HG03565 (cell line): ENCODE measurements at regions not wholly inside any gene's neighbourhood (a gene's known extent, or its start where the extent isn't known, plus 50 kb on each side); places are given as distances from the start of the nearest gene placed in this dataset.
A peak's percentile ranks its signal among the peaks of the same experiment; 100 is the strongest.

Experiments
- ATAC-seq: cut with Tn5 transposase; IDR thresholded peaks from one replicate; pipeline ENCODE4 v1.9.1; 2021; ENCODE audit warnings: mild to moderate bottlenecking, moderate library complexity; ENCODE audit not compliant: unreplicated experiment

DNA sequence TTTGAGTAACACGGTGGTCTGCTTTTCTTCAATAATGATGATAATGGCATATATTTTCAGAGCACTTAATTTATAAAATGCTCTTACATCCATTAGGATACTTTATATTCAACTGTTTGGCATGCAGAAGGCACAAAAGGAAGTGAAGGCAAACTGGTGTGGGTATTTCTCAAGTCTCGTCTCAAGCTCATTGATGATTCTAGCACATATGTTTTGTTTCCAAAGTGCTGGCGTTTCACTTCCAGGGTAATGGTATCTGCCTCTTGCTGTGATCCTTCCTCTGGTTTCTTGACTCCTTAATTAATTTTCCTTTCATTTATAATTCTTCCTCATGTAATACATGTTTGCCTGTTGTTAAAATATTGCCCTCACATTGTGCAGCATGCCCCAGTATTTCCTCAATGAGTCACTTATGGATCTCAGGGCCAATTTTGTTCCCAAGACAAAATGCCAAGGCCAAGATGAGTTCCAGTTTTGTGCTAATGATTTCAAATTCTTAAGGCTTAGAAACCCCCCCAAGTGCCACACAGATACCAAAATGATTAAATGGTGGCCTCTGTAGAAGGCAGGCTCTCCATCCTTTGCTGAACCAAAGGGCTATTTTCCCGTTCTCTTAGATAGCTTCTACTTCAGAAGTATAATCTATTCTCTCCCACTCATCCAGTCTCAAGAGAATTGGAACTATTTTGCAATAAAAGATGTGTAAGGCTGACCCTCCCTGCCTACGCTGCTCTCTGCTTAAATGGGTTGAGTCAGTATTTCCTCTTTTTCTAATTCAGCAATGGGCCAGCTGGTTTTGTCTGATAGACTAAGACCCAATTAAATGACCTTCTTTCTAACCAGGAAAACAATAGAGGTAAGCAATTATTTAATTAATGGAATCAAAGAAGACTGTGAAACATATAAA lies 171.2 kb downstream of the ZNF365 start:
- ATAC-seq, result no peak

DNA sequence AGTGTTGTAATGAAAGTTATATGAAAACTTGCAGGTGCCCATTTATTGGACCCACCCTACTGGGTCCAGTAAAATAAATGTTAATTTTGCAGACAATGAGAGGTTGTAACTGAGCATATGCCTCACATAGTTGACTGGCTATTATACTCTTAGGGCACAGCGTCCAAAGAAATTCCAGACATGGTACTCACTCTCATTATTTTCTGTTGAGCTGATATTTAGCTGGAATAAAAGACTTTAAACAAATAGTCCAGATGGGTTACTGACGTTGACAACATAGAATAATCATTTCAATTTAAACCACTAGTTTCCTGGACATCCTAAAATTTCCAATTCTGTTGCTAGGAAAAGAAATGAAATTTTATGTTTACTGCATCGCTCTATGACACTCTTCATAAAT lies 174.5 kb downstream of the ZNF365 start:
- ATAC-seq, result no peak

DNA sequence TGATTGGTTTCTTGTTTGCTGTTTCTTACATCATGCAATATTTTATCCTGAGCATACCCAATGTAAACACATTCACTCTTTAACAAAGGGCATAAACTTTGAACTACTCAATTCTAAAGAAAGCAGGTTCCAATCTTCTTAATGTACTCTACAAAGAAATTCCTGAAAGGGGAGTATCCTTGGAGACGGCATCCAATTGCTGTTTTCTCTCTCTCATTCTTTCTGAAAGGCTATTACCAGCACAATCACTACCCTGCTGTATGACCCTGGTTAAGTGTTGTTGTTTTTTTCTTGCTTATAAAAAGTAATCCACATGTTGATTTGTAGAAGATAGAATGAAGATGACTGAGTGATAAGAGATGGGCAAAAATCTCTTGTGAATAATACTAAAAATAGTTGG lies 176.0 kb downstream of the ZNF365 start:
- ATAC-seq, result no peak

DNA sequence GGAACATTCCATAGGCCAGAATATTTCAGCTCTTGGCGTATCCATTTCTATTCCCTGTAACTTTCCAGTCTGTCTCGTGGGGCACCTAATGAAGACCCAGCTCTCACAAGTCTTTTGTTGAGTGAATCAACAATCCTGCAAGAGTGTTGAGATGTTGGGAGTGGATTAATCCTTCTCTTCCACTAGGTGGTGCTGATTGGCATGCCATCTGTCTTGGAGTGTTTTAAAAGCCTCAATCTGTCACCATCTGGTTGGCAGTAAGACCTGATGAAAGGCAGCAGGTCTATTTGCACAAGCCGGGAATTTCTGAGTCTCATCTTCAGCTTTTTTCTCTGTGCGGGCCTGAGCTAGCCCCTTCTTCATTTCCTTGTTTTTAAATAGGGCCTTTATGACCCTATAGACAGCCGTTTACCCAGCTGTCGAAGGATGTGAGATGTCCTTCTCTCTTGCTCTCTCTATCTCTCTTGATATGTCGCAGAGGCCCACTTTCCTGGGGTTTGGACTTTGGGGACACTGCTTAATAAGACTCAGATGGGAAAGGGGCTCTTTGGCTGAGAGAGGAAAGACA lies 180.5 kb downstream of the ZNF365 start:
- ATAC-seq, result peak; percentile 74

DNA sequence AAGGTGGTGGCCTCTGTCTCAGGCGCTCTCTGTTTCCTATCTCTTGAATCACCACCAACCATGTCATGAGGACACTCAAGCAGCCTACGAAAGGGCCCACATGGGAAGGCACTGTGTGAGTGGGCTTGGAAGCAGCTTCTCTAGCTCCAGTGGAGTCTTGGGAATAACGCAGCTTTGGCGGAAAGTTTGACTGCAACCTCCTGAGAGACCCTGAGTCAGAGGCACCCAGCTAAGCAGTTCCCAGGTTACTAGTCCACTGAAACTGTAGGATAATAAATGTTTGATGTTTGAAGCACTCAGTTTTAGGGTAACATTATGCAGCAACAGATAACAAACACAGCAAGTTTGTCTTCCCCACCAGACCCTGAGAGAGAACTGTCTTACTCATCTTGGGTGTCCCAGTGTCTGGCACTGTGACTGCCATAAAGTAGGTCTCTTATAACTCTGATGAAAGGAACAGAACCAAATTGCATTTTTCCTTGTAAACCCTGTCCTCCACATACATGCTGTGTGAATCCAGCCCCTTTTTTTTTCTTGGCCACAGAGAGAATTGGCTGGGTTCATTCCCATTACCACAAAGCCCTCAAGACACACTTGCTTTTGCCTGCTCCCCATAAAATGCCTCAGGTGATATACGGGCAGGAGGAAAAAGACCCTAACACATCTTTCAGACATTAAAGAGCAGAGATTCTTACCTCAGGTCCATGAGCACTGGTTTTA lies 185.5 kb downstream of the ZNF365 start:
- ATAC-seq, result no peak

DNA sequence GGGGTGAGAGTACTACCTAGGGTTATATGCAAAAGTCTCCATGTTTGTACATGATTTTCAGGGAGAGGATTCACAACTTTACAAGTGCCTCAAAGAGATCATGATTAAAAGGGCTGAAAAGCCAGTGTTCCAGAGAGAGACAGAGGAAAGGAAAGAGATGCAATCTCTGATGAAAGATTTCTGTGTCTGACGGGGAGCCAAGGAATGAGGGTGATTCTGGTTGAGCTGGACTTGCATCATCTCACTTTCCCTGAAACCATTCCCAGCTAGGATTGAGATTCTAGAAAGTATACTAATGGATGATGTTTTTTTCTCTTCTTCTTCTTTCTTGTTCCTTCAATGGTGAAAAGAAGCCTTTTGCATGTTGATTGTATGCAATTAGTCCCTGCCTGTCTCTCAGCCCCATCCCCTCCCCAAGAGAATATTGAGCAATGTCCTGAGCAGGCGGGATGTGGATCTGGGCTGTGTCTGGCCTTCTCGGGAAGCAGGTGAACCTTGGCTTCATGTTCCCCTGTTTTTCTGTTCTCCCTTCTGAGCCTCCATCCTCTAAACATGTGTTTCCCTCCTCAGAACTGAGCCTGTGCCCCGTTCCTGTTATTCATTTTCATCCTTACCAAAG lies 186.1 kb downstream of the ZNF365 start:
- ATAC-seq, result no peak

DNA sequence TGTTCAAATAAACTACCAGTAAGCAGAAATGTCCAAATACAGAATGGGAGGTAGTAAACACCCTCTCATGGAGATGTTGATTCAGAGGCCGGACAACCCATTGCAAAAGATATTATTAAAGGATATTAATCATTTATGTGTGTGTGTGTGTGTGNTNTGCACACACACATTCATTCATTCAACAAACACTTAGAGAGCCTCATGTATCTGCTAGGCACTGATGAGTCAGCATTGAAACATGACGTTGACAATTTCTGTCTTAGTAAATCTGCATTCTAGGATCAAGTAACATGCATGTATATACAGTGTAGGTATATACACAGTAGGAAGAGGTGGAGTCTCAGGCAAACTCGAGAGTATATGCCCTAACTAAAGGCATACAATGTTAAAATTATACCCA lies 187.0 kb downstream of the ZNF365 start:
- ATAC-seq, result no peak

DNA sequence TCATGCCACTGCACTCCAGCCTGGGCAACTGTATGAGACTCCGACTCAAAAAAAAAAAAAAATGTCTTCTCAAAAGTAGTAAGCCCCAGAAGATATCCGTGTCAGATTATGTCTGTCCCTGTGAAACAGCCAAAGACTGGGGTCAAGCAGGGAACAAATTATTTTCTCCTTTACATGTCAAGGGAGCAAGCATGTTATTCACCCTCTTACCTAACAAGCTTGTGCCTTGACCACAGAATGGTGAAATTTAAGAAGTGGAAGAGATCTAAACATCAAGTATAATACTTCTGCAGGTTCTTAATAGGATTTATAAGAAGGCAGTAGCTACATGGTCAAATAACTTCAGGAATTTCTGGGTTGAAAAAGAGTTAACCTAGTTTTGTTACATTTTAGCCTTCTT lies 187.9 kb downstream of the ZNF365 start:
- ATAC-seq, result no peak

DNA sequence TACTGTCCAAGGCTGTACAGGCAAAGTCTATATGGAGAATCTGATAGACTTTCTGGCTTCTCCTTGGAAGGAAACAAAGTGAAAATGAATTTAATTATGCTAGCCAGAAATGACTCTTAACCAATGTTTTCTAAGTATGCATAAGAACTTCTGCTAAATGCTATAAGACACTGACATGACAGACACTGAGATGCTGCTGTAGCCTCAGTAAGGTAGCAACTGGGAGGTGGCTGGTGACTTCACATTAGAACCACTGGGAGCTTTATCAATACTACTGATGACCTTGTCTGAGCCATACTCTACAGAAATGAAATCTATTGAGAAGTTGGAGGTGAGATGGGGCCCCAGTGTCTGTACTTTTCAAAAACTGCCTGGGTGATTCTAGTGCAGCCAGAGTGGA lies 188.6 kb downstream of the ZNF365 start:
- ATAC-seq, result no peak

DNA sequence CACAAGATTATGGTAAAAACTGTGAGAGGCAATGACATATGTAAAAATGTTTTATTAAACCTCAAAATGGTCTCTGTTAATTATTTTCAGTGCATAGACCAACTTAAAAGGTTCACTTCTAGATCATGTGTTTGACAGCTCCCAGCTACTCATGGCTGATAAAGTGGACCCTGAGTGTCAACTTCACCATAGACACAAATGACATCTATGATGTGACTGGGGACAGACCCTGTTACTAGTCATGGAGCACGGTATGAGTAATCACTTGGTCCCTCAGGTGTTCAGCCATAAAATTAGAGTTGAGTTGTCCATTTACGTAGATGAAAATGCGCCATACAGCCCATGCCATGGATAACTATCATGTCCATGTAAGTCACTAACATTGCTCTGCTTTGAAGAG lies 199.8 kb downstream of the ZNF365 start:
- no peak for ATAC-seq

DNA sequence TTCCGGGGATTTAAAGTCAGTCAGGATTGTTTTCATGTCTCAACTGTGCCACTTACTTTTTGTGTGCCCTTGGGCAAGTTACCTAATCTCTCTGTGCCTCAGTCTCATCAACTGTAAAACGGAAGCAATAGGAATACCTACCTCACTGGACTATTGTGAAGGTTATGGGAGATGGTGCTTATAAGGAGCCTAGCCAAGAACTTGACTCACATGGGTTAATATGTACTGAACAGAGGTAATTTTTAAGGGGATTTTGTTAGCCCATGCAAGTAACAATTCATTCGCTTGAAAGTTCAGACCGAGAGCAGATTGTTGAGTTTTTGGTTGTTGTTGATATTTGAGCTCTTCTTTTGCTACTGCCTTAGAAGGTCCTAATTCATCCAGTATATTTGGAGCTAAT lies 202.9 kb downstream of the ZNF365 start:
- no peak for ATAC-seq

DNA sequence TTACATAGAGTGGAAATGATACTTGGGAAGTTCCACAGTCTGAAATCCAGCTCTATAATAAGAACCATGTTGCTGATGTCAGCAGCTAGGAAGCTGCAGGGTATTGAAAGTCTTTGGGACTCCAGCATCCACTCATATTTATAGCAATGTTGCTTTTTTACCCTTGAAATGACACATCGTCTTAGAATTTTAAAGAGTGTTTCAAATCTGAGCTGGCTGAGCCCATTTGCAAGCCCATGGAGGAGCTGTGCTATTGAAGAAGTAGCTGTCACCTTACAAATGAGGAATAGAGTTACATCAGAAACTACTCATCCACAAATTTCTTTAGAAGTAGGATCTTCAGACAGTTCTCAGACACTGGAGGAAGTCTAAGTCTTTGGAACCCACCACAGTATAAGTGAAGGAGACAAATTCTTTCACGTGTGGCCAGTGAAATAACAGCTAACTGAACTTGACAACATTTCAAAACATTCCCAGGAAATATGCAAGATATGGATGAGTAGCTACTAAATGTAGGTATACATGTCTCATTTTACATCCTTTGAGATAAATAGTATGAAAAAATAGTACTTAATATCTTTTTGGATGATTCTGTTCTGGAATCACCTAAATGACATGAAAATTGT lies 203.6 kb downstream of the ZNF365 start:
- no peak for ATAC-seq

DNA sequence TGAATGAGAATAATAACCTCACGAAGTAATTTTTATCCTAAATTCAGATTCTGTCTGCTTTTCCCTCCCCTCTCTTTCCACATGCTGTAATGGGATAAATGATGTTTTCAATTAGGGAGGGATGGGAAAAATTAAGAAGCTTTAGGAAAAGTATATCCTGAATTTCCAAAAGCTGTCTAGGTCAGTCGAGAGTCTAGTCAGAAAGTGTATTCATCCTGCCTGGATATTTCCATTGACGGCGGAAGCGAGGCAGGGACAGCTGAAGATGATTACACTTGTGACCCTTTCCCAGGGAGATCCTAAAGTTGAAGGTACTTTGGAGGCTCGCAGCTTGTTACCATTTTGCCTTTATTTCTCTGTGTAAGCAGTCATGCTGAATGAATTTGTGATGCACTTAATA lies 204.1 kb downstream of the ZNF365 start:
- ATAC-seq, result no peak

DNA sequence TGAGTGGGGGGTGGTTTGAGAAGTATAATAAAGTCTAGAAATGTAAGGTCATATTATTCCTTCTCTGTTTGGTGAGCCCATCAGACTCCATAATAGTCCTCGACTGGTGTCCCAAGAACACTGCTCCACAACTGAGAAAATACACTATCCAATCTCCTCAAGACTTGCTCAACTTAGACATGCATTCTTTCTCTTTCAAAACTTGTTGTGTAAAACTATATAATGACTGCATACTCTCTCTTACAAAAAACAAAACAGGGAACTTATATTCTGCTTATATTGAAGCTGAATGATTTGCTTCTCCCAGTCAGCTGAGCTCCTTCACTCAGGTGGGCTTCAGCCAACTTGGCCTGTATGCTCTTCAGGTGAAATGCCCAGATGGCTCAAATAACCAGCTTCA lies 204.7 kb downstream of the ZNF365 start:
- ATAC-seq, result no peak

DNA sequence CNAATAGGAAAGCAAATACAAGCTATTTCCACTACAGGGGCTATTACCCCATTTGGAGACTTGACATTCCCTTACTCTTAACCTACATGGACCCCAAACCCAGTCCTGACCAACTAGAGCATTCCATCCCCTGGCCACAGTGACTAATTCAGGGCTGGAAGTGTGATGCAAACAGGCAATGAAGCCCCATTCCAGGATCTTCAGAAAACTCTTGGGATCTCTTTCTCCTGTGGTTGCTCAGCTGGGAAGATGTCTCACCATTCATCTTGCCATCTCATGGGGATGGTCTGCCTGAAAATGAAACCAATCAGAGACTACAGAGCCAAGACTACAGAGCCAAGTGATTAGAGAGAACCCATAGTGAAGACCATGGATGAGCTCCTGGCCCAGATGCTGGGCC lies 206.2 kb downstream of the ZNF365 start:
- no peak for ATAC-seq

DNA sequence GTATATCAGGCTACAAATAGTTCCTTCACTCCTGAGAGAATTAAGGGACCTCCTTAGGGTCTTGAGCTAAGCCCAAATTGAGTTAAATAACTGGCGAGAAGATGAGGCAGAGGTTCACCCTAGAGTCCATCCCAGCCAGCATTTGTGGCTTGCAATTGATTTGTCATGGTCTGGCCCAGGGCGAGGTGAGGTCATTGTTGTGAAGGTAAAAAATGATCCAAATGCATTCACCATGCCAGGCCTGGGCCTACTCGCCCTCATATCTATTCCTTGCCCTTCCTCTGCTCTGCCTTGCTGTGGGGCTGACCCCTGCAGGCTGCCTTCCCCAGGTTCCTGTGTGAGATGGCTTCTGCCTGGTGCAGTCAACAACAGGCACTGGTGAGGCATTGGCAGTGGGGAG lies 207.2 kb downstream of the ZNF365 start:
- ATAC-seq, result no peak

DNA sequence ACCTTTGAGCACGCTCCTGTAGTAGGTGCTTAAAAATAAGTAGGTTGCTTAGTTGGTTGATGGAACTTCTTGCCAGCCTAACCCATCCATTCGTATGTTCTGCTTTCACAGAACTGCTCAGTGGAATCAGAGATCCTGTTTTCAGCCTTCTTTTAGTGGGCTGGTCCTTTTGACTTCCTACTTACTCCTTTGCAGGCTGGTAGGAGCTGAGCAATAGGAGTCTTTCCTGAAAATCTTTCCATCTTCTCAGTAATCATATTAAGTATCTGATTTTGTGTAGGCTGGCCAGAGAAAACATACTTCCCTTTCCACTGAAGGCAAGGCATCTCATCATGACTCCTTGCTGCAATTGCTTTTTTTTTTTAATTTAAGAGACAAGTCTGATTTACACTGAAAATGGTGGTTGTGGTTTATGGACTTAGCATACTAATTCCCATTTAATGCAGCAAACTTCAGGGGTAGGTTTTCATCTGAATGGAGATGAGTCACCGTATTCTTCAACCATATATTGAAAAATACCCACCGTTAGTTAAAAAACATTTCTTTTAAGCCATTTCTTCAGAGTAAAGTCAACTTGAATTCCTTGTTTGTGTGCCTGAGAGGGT lies 208.0 kb downstream of the ZNF365 start:
- no peak for ATAC-seq

DNA sequence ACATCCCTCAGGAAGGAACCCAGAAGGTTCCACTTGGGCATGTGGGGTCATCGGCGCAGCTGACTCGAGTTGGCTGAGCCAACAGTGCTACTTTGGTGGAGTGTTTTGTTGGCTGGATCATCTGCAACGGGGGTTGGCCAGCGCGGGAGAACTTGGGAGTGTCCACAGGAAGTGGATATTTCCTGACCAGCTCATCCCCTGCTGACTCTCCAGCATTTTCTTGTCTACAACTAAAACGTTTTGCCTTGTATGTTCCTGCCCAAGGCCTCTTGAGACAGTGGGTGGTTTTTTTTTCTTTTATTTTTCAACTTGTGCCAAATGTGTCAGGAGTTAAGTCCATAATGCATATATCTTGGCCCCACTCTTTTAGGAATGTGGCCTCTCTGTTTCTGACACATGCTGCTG lies 208.6 kb downstream of the ZNF365 start:
- ATAC-seq, result no peak

DNA sequence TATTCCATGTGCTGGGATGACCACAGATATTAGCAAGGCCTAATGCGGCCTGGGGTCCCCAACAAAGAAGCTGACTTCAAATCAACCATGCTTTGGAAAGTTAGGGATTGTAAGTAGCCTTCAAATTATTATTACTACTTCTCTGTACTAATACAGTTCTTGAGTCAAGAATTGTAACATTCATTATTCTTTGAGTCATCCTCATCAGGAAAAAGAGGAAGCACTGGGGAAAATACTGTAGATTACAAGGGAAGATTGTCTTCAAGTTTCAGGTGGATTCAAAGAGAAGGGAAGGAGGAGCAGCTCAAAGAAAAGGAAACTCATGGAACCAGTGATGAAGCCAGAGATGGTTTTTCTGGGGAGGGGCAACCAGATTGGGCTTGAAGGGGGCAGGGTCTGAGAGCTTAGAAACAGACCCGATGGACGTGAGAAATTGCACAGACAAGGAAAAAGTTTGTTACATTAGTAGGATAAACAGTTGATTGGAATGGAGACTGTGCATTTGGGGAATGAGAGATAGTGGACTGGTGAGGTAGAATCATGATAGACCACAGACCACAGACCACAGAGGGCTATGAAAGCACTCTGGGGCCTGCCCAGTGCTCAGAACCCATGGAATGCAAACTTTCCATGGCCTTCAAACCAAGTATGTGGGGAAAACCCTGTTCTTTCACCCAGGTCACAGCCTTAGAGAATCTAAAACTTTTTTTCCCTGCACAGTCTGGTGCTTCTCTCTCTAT lies 209.9 kb downstream of the ZNF365 start:
- no peak for ATAC-seq

DNA sequence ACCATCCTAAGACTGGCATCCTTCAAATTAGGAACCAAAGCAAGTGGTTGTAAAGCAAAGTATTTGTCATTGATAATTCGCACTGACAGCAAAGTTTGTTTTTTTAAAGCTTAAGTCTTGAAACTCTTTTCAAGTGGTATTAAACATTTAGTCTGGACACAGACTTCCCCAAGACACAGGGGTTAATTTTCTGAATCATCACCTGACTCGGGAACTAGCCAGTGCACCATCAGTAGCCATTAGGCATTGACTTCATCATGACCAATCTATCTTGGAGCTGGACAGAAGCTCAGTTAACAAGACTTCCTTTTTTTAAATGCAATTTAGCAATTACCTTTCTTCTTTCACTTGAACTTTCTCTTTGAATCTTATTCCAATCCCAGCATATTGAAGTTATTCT lies 210.6 kb downstream of the ZNF365 start:
- no peak for ATAC-seq
